Endothelial cell (in vitro differentiated cells): ENCODE measurements at regions not wholly inside any gene's neighbourhood (a gene's known extent, or its start where the extent isn't known, plus 50 kb on each side); places are given as distances from the start of the nearest gene placed in this dataset.

Source experiments
- DNase-seq: peaks from one replicate; pipeline ENCODE4 v3.0.0; 2021; ENCODE audit warnings: low spot score
- H3K27ac Mint-ChIP-seq: one replicate; pipeline ENCODE4 v1.8.0; 2021; ENCODE audit warnings: mixed read lengths, inconsistent platforms; ENCODE audit not compliant: unreplicated experiment
- H3K27me3 Mint-ChIP-seq: one replicate; pipeline ENCODE4 v1.8.0; 2021; ENCODE audit warnings: mild to moderate bottlenecking, moderate library complexity, mixed read lengths, inconsistent platforms; ENCODE audit not compliant: unreplicated experiment
- H3K36me3 Mint-ChIP-seq: one replicate; pipeline ENCODE4 v1.8.0; 2021; ENCODE audit warnings: mild to moderate bottlenecking, low read depth, mixed read lengths, inconsistent platforms; ENCODE audit not compliant: unreplicated experiment
- H3K4me1 Mint-ChIP-seq: one replicate; pipeline ENCODE4 v1.8.0; 2021; ENCODE audit warnings: mild to moderate bottlenecking, mixed read lengths, inconsistent platforms; ENCODE audit not compliant: unreplicated experiment
- H3K4me3 Mint-ChIP-seq: one replicate; pipeline ENCODE4 v1.8.0; 2021; ENCODE audit warnings: mild to moderate bottlenecking, mixed read lengths, inconsistent platforms; ENCODE audit not compliant: unreplicated experiment
- H3K9me3 Mint-ChIP-seq: one replicate; pipeline ENCODE4 v1.8.0; 2021; ENCODE audit warnings: mixed read lengths, inconsistent platforms; ENCODE audit not compliant: unreplicated experiment
- CTCF ChIP-seq: fragments of 200-600 bp; sonication (generic); IDR thresholded peaks from one replicate; pipeline ENCODE4 v1.5.0; 2021; ENCODE audit warnings: antibody characterized with exemption; ENCODE audit not compliant: unreplicated experiment

- no peak for DNase-seq
- Mint-ChIP-seq H3K9me3 (no peaks in the 10 kb centered on the region), H3K27me3 (no peaks in the 10 kb centered on the region), H3K27ac (no peak overlapping the region), H3K4me3 (no peak overlapping the region), H3K36me3 (no peaks in the 10 kb centered on the region), H3K4me1 (no peaks in the 10 kb centered on the region)
- TF ChIP-seq CTCF, result no peak
These were observed 321.8 kb downstream of the HS3ST3B1 start for GRCh38 chr17:14622615-14623101.

GRCh38 chr17:14621826-14622614 is 321.1 kb downstream of the HS3ST3B1 start:
- TF ChIP-seq CTCF, result no peak
- no peaks in the 10 kb centered on the region for H3K4me1 Mint-ChIP-seq
- H3K4me3 Mint-ChIP-seq, result no peak overlapping the region
- no peaks in the 10 kb centered on the region for H3K36me3 Mint-ChIP-seq
- H3K27ac Mint-ChIP-seq, result no peak overlapping the region
- no peaks in the 10 kb centered on the region for H3K27me3 Mint-ChIP-seq
- H3K9me3 Mint-ChIP-seq, result no peaks in the 10 kb centered on the region
- no peak for DNase-seq

GRCh38 chr17:14619821-14620220 is 318.9 kb downstream of the HS3ST3B1 start:
- no peak overlapping the region for H3K4me3 Mint-ChIP-seq
- H3K27ac Mint-ChIP-seq, result no peak overlapping the region
- TF ChIP-seq CTCF, result no peak

GRCh38 chr17:14616528-14616927 is 315.6 kb downstream of the HS3ST3B1 start:
- H3K27ac Mint-ChIP-seq, result no peak overlapping the region
- no peaks in the 10 kb centered on the region for H3K9me3 Mint-ChIP-seq
- H3K36me3 Mint-ChIP-seq, result no peaks in the 10 kb centered on the region
- no peaks in the 10 kb centered on the region for H3K4me1 Mint-ChIP-seq
- no peak overlapping the region for H3K4me3 Mint-ChIP-seq
- DNase-seq, result no peak
- no peak for TF ChIP-seq CTCF
- no peaks in the 10 kb centered on the region for H3K27me3 Mint-ChIP-seq

More at GRCh38 chr17:14619821-14620220, 318.9 kb downstream of the HS3ST3B1 start:
- H3K9me3 Mint-ChIP-seq, result no peaks in the 10 kb centered on the region
- H3K4me1 Mint-ChIP-seq, result no peaks in the 10 kb centered on the region
- H3K27me3 Mint-ChIP-seq, result no peaks in the 10 kb centered on the region
- no peaks in the 10 kb centered on the region for H3K36me3 Mint-ChIP-seq
- no peak for DNase-seq

GRCh38 chr17:14605267-14605599 is 304.4 kb downstream of the HS3ST3B1 start:
- Mint-ChIP-seq H3K27ac (no peak overlapping the region), H3K9me3 (no peaks in the 10 kb centered on the region), H3K27me3 (no peaks in the 10 kb centered on the region), H3K4me1 (no peaks in the 10 kb centered on the region), H3K4me3 (no peak overlapping the region), H3K36me3 (no peaks in the 10 kb centered on the region)
- DNase-seq, result no peak
- TF ChIP-seq CTCF, result no peak
